H1 (cell line): ENCODE measurements at regions not wholly inside any gene's neighbourhood (a gene's known extent, or its start where the extent isn't known, plus 50 kb on each side); places are given as distances from the start of the nearest gene placed in this dataset.

Experiments
- CTCF ChIA-PET: fragments of 300-600 bp; sonication (Branson Sonifier 250); formaldehyde crosslinking; loops from one replicate; lab custom pipeline; 2021; ENCODE audit not compliant: partially characterized antibody; lab: Charles Lee
- POLR2A ChIA-PET: fragments of 300-600 bp; sonication (Branson Sonifier 250); formaldehyde crosslinking; loops from one replicate; lab custom pipeline; 2021; ENCODE audit warnings: inconsistent platforms; ENCODE audit not compliant: partially characterized antibody; lab: Charles Lee
- DNase-seq, 2 experiments: peaks; one replicate each; pipeline versions ENCODE4 v3.0.0 to v3.0.0-alpha.2; 2010 to 2022; ENCODE audit warnings: low spot score in 2 of 2, low read depth in 1 of 2, mixed read lengths in 1 of 2
- FAIRE-seq: peaks from 2 replicates; lab custom pipeline; 2011; peaks lifted over from hg19 to GRCh38; lab: Jason Lieb, UNC
- H2AFZ ChIP-seq: 2 replicates; pipeline ENCODE4 v1.8.1; 2012; ENCODE audit warnings: low read length, inconsistent platforms
- H2AK5ac ChIP-seq: 2 replicates; pipeline ENCODE4 v1.6.1; 2013; ENCODE audit warnings: low read depth, low read length
- H2BK120ac ChIP-seq: replicated peaks from 2 replicates; pipeline ENCODE3; 2013; ENCODE audit warnings: low read depth, low read length, inconsistent platforms
- H2BK12ac ChIP-seq: 2 replicates; pipeline ENCODE4 v1.6.1; 2013; ENCODE audit warnings: low read depth, low read length
- H2BK15ac ChIP-seq: 2 replicates; pipeline ENCODE4 v1.6.1; 2013; ENCODE audit warnings: low read length
- H2BK20ac ChIP-seq: 2 replicates; pipeline ENCODE4 v1.6.1; 2013; ENCODE audit warnings: low read length
- H2BK5ac ChIP-seq: 2 replicates; pipeline ENCODE4 v1.6.1; 2013; ENCODE audit warnings: low read depth, low read length
- H3K14ac ChIP-seq: 2 replicates; pipeline ENCODE4 v1.6.1; 2013; ENCODE audit warnings: inconsistent platforms; ENCODE audit not compliant: insufficient read length
- H3K18ac ChIP-seq: 2 replicates; pipeline ENCODE4 v1.6.1; 2013; ENCODE audit warnings: low read length; ENCODE audit errors: extremely low read depth
- H3K23ac ChIP-seq: 2 replicates; pipeline ENCODE4 v1.6.1; 2013; ENCODE audit warnings: inconsistent platforms; ENCODE audit not compliant: insufficient read length
- H3K23me2 ChIP-seq: 2 replicates; pipeline ENCODE4 v1.6.1; 2013; ENCODE audit warnings: low read depth, low read length
- H3K27ac ChIP-seq: 2 replicates; pipeline ENCODE4 v1.6.1; 2011; ENCODE audit warnings: low read depth, low read length, inconsistent platforms
- H3K27me3 ChIP-seq, 4 experiments: replicated peaks in 1 of 4; 1 replicate in 1 of 4; 2 replicates in 3 of 4; pipeline versions ENCODE4 v1.6.1 to v1.8.1; 2011 to 2013; ENCODE audit warnings: low read length in 3 of 4, mild to moderate bottlenecking in 3 of 4, inconsistent platforms in 2 of 4, mixed read lengths in 2 of 4, moderate library complexity in 1 of 4; ENCODE audit not compliant: control insufficient read depth in 3 of 4, insufficient read depth in 3 of 4; ENCODE audit errors: extremely low read depth in 1 of 4
- H3K36me3 ChIP-seq, 4 experiments: 2 replicates each; pipeline versions ENCODE4 v1.6.1 to v1.8.1; 2011 to 2013; ENCODE audit warnings: mild to moderate bottlenecking in 4 of 4, low read length in 3 of 4, moderate library complexity in 2 of 4, control low read depth in 1 of 4, inconsistent platforms in 1 of 4; ENCODE audit not compliant: insufficient read depth in 4 of 4, control insufficient read depth in 2 of 4
- H3K4ac ChIP-seq: replicated peaks from 2 replicates; pipeline ENCODE3; 2013; ENCODE audit warnings: low read length, low read depth, mixed read lengths, inconsistent platforms; ENCODE audit not compliant: insufficient read length
- H3K4me1 ChIP-seq, 4 experiments: replicated peaks in 1 of 4; 1 replicate in 1 of 4; 2 replicates in 3 of 4; pipeline versions ENCODE4 v1.6.1 to v1.8.1; 2011 to 2013; ENCODE audit warnings: low read length in 3 of 4, inconsistent platforms in 2 of 4, mixed read lengths in 1 of 4; ENCODE audit not compliant: insufficient read depth in 4 of 4, control insufficient read depth in 3 of 4
- H3K4me2 ChIP-seq, 2 experiments: 2 replicates each; pipeline versions ENCODE4 v1.6.1 to v1.8.1; 2011 to 2013; ENCODE audit warnings: low read depth in 2 of 2, low read length in 2 of 2, control low read depth in 1 of 2, inconsistent platforms in 1 of 2, mild to moderate bottlenecking in 1 of 2; ENCODE audit not compliant: insufficient read depth in 1 of 2
- H3K4me3 ChIP-seq, 4 experiments: fragments of 200-600, 300-600 bp in 1 of 4; sonication (generic), shearing (Covaris generic), sonication (Bioruptor Twin) in 1 of 4; 2 replicates each; pipeline versions ENCODE4 v1.5.1 to v1.8.1; 2011 to 2016; ENCODE audit warnings: low read length in 4 of 4, low read depth in 3 of 4, control low read depth in 2 of 4, inconsistent platforms in 2 of 4, mild to moderate bottlenecking in 2 of 4, mixed read lengths in 1 of 4, moderate library complexity in 1 of 4; ENCODE audit not compliant: insufficient read depth in 2 of 4; ENCODE audit errors: extremely low read depth in 1 of 4
- H3K56ac ChIP-seq: replicated peaks from 2 replicates; pipeline ENCODE3; 2013; ENCODE audit warnings: low read depth, mild to moderate bottlenecking, mixed read lengths, low read length, inconsistent platforms; ENCODE audit not compliant: insufficient read length
- H3K79me1 ChIP-seq: 2 replicates; pipeline ENCODE4 v1.6.1; 2013; ENCODE audit warnings: low read depth, low read length, control low read depth
- H3K79me2 ChIP-seq, 2 experiments: 2 replicates each; pipeline versions ENCODE4 v1.6.1 to v1.8.1; 2012 to 2013; ENCODE audit warnings: low read length in 2 of 2, mild to moderate bottlenecking in 2 of 2, inconsistent platforms in 1 of 2; ENCODE audit not compliant: insufficient read depth in 2 of 2, control insufficient read depth in 1 of 2
- H3K9ac ChIP-seq, 4 experiments: replicated peaks in 1 of 4; 1 replicate in 1 of 4; 2 replicates in 3 of 4; pipeline versions ENCODE4 v1.6.1 to v1.8.1; 2011 to 2013; ENCODE audit warnings: low read depth in 3 of 4, low read length in 3 of 4, control low read depth in 2 of 4, mild to moderate bottlenecking in 2 of 4, moderate library complexity in 2 of 4, inconsistent platforms in 1 of 4; ENCODE audit errors: extremely low read depth in 1 of 4
- H3K9me3 ChIP-seq, 2 experiments: 2 replicates each; pipeline versions ENCODE4 v1.6.1 to v1.8.1; 2012 to 2013; ENCODE audit warnings: mild to moderate bottlenecking in 2 of 2, moderate library complexity in 2 of 2, control low read depth in 1 of 2, inconsistent platforms in 1 of 2, low read depth in 1 of 2, low read length in 1 of 2, mixed read lengths in 1 of 2; ENCODE audit not compliant: insufficient read depth in 2 of 2
- H4K20me1 ChIP-seq, 2 experiments: replicated peaks in 1 of 2; 2 replicates each; pipeline versions ENCODE3 to v1.8.1; 2011 to 2013; ENCODE audit warnings: inconsistent platforms in 2 of 2, low read length in 2 of 2, mild to moderate bottlenecking in 1 of 2; ENCODE audit not compliant: insufficient read depth in 2 of 2, control insufficient read depth in 1 of 2
- H4K5ac ChIP-seq: 2 replicates; pipeline ENCODE4 v1.6.1; 2013; ENCODE audit warnings: low read length, low read depth, mixed read lengths, inconsistent platforms; ENCODE audit not compliant: insufficient read length
- H4K8ac ChIP-seq: 2 replicates; pipeline ENCODE4 v1.8.0; 2013; ENCODE audit warnings: mild to moderate bottlenecking, moderate library complexity, low read length, inconsistent platforms; ENCODE audit not compliant: insufficient read depth; ENCODE audit errors: extremely low read depth
- H4K91ac ChIP-seq: replicated peaks from 2 replicates; pipeline ENCODE3; 2013; ENCODE audit warnings: low read length, mixed read lengths, inconsistent platforms; ENCODE audit not compliant: insufficient read length
- JUN ChIP-seq: IDR thresholded peaks from 2 replicates; pipeline ENCODE4 v1.6.1; 2011; ENCODE audit warnings: low read depth, mild to moderate bottlenecking, improper control_type of control experiment, low read length
- NANOG ChIP-seq: IDR thresholded peaks from 2 replicates; pipeline ENCODE4 v1.6.1; 2011; ENCODE audit warnings: low read length, low read depth, mild to moderate bottlenecking, inconsistent platforms; ENCODE audit not compliant: insufficient read depth, poor library complexity, severe bottlenecking
- POU5F1 ChIP-seq: IDR thresholded peaks from 2 replicates; pipeline ENCODE4 v1.6.1; 2011; ENCODE audit warnings: low read depth, mild to moderate bottlenecking, low read length, moderate library complexity
- RBBP5 ChIP-seq: IDR thresholded peaks from 2 replicates; pipeline ENCODE4 v1.7.1; 2012; ENCODE audit warnings: low read depth, mild to moderate bottlenecking, inconsistent platforms, low read length, moderate library complexity, borderline replicate concordance
- RFX5 ChIP-seq: IDR thresholded peaks from 2 replicates; pipeline ENCODE4 v1.6.1; 2011; ENCODE audit warnings: low read depth, low read length, improper control_type of control experiment, borderline replicate concordance
- RNF2 ChIP-seq: fragments of 200-900, 300-1000 bp; sonication (generic); IDR thresholded peaks from 2 replicates; pipeline ENCODE4 v1.7.1; 2016; ENCODE audit warnings: borderline replicate concordance, low read depth, mild to moderate bottlenecking, antibody characterized with exemption, low read length; ENCODE audit not compliant: poor library complexity, severe bottlenecking; ENCODE audit errors: missing control alignments
- RXRA ChIP-seq: IDR thresholded peaks from 2 replicates; pipeline ENCODE4 v1.6.1; 2011; ENCODE audit warnings: low read depth, mild to moderate bottlenecking, low read length, moderate library complexity; ENCODE audit not compliant: insufficient read depth
- SIRT6 ChIP-seq: IDR thresholded peaks from one replicate; pipeline ENCODE4 v1.7.1; 2012; ENCODE audit warnings: low read length, inconsistent platforms
- SRF ChIP-seq: IDR thresholded peaks from 2 replicates; pipeline ENCODE4 v1.6.1; 2011; ENCODE audit warnings: mild to moderate bottlenecking, low read depth, low read length, moderate library complexity
- ZNF274 ChIP-seq: IDR thresholded peaks from 2 replicates; pipeline ENCODE4 v1.7.0; 2012; ENCODE audit warnings: low read length, borderline replicate concordance; ENCODE audit errors: extremely low read depth
- WGBS, 2 experiments: shearing (Covaris generic) in 1 of 2; methylation state at CpG; one replicate each; pipeline versions ENCODE4 v1.1.6 to v1.1.7; 2013 to 2015; ENCODE audit warnings: low lambda C conversion rate in 2 of 2, mixed read lengths in 2 of 2, inconsistent platforms in 1 of 2, low coverage in 1 of 2, missing lambda C conversion rate in 1 of 2; ENCODE audit not compliant: insufficient replicate concordance in 2 of 2, insufficient coverage in 1 of 2, insufficient read length in 1 of 2; ENCODE audit errors: extremely low coverage in 1 of 2, missing lambda C conversion rate in 1 of 2; 5-methylcytosine and 5-hydroxymethylcytosine counted together
- TF ChIP-seq, protein P1 (sequence below): IDR thresholded peaks from 2 replicates; pipeline ENCODE4 v1.6.1; 2012; ENCODE audit warnings: inconsistent platforms
- TF ChIP-seq, protein P2 (sequence below): IDR thresholded peaks from 2 replicates; pipeline ENCODE4 v1.6.1; 2012; ENCODE audit warnings: inconsistent platforms
- TF ChIP-seq, protein P3 (sequence below): IDR thresholded peaks from 2 replicates; pipeline ENCODE4 v1.6.1; 2011; ENCODE audit warnings: low read length, improper control_type of control experiment

DNA sequence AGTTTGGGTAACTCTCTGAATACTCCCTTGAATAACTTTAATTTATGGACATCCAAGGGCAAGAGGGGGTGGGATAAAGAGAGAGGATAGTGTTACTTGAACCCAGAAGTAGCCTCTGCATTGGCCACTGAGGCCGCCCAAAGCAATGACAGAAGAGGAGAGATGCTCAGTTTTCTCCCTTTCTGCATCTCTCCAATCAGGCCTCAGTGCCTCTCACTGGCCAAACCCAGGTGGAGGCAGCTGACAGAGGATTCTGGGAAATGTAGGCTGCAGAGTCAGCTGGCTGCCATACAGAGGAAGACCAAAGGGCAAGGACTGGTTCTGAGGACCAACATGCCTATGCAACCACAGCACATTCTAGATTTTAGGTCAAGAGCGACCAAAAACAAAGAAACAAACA, 719.4 kb downstream of the MAT2B start:
- Histone ChIP-seq H2BK5ac (no peak overlapping the region), H3K4me2 (no peak overlapping the region), H2AK5ac (no peak overlapping the region), H3K18ac (no peak overlapping the region), H3K56ac (no peak overlapping the region), H3K9me3 (0 out of 4 replicates have a peak, but pooled peaks cover 0 to 3% of the 10 kb centered on the region in 2 experiments), H3K36me3 (no peaks in the 10 kb centered on the region), H4K91ac (no peak overlapping the region), H2BK120ac (no peak overlapping the region), H3K27ac (no peak overlapping the region), H3K4me3 (no peak overlapping the region), H3K79me2 (no peaks in the 10 kb centered on the region), H4K8ac (no peak overlapping the region), H3K79me1 (no peaks in the 10 kb centered on the region), H4K20me1 (no peaks in the 10 kb centered on the region), H4K5ac (no peak overlapping the region), H2BK20ac (no peak overlapping the region), H2BK15ac (no peak overlapping the region), H2BK12ac (no peak overlapping the region), H2AFZ (no peak overlapping the region), H3K4ac (no peak overlapping the region), H3K23me2 (no peaks in the 10 kb centered on the region), H3K27me3 (no peaks in the 10 kb centered on the region), H3K9ac (no peak overlapping the region), H3K4me1 (no peaks in the 10 kb centered on the region), H3K23ac (no peak overlapping the region), H3K14ac (no peak overlapping the region)
- DNase-seq: no peak
- CTCF ChIA-PET: no interaction called here
- FAIRE-seq: no peak
- 90% methylated on average over 2 of the region's 2 CpGs; no CpG with 5 or more reads in 1 of the 2 experiments for WGBS, 2 experiments
- POLR2A ChIA-PET: no interaction called here
- TF ChIP-seq RFX5 (no peak), ZNF274 (no peak), RBBP5 (no peak), JUN (no peak), NANOG (no peak), RXRA (no peak), SIRT6 (no peak), POU5F1 (no peak), SRF (no peak), RNF2 (no peak)
- TF ChIP-seq, protein P1, sequence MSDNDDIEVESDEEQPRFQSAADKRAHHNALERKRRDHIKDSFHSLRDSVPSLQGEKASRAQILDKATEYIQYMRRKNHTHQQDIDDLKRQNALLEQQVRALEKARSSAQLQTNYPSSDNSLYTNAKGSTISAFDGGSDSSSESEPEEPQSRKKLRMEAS: no peak
- TF ChIP-seq, protein P2, sequence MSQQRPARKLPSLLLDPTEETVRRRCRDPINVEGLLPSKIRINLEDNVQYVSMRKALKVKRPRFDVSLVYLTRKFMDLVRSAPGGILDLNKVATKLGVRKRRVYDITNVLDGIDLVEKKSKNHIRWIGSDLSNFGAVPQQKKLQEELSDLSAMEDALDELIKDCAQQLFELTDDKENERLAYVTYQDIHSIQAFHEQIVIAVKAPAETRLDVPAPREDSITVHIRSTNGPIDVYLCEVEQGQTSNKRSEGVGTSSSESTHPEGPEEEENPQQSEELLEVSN: no peak
- TF ChIP-seq, protein P3, sequence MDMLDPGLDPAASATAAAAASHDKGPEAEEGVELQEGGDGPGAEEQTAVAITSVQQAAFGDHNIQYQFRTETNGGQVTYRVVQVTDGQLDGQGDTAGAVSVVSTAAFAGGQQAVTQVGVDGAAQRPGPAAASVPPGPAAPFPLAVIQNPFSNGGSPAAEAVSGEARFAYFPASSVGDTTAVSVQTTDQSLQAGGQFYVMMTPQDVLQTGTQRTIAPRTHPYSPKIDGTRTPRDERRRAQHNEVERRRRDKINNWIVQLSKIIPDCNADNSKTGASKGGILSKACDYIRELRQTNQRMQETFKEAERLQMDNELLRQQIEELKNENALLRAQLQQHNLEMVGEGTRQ: no peak
